ENCODE measurements at regions not wholly inside any gene's neighbourhood (a gene's known extent, or its start where the extent isn't known, plus 50 kb on each side); places are given as distances from the start of the nearest gene placed in this dataset.

DNA sequence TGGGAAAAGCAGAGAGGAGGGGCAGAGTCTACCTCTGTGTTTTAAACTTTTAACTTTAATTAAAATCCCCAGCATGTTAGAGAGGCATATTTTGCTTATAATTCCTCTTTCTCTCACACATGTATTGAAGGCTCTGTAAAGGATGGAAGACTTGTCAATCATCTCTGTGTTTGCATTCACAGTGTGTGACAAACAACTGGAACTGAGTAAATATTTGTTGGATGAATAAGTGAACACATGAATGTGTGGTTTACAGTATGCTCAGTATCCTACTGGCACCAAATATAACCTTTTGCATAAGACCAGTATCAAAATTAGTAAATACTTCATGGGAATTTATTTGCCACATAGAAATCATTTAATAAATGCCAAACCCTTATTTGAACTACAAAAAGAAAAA lies 829.0 kb downstream of the GRID1 start:
- Histone ChIP-seq H3K4me3 (no peak overlapping the region), H3K36me3 (replicated peaks in 1 of 2; ENCODE audit: insufficient read depth in 1 of 2, low read depth in 2 of 2) (no peaks in the 10 kb centered on the region), H3K4me1 (no peaks in the 10 kb centered on the region), H3K27ac (no peak overlapping the region), H3K9me3 (no peaks in the 10 kb centered on the region), H3K27me3 (no peaks in the 10 kb centered on the region)
- ATAC-seq, result no peak
- TF ChIP-seq, protein P1, sequence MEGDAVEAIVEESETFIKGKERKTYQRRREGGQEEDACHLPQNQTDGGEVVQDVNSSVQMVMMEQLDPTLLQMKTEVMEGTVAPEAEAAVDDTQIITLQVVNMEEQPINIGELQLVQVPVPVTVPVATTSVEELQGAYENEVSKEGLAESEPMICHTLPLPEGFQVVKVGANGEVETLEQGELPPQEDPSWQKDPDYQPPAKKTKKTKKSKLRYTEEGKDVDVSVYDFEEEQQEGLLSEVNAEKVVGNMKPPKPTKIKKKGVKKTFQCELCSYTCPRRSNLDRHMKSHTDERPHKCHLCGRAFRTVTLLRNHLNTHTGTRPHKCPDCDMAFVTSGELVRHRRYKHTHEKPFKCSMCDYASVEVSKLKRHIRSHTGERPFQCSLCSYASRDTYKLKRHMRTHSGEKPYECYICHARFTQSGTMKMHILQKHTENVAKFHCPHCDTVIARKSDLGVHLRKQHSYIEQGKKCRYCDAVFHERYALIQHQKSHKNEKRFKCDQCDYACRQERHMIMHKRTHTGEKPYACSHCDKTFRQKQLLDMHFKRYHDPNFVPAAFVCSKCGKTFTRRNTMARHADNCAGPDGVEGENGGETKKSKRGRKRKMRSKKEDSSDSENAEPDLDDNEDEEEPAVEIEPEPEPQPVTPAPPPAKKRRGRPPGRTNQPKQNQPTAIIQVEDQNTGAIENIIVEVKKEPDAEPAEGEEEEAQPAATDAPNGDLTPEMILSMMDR (IDR thresholded peaks at IDR 0.05), result no peak
- no peak for TF ChIP-seq POLR2A (IDR thresholded peaks at IDR 0.05)
- intact Hi-C loops (cut with DNase I), result no loop called here
- DNase-seq, result no peak

DNA sequence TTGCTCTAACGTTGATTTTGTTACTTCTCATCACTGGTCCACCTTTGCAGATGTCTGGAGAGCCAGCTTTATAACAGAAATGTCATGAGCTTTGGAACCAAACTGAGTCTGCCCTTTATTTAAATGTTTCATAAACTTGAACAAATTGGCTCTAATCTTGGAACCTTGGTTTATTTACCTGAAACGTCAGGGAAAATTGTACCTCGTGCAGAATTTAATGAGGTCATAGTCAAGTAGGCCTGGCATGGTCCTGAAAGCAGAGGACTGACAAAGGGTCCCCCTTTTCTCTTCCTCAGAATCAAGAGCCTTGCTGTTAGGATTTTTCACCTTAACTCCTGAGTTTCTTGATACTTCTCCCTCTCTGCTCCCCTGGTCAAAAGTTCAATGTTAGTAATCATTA lies 828.0 kb downstream of the GRID1 start:
- TF ChIP-seq, protein P1 (IDR thresholded peaks at IDR 0.05), result no peak
- TF ChIP-seq POLR2A (IDR thresholded peaks at IDR 0.05), result no peak
- intact Hi-C loops (cut with DNase I), result no loop called here
- H3K4me1 ChIP-seq, result no peaks in the 10 kb centered on the region
- no peaks in the 10 kb centered on the region for H3K9me3 ChIP-seq
- no peak for ATAC-seq
- no peak overlapping the region for H3K4me3 ChIP-seq
- no peaks in the 10 kb centered on the region for H3K27me3 ChIP-seq
- H3K27ac ChIP-seq, result no peak overlapping the region
- no peak for DNase-seq
- WGBS, 2 donors, result 31 to 32% methylated on average over 3 of the region's 3 CpGs
- no peaks in the 10 kb centered on the region for H3K36me3 ChIP-seq (replicated peaks in 1 of 2; ENCODE audit: insufficient read depth in 1 of 2, low read depth in 2 of 2)

DNA sequence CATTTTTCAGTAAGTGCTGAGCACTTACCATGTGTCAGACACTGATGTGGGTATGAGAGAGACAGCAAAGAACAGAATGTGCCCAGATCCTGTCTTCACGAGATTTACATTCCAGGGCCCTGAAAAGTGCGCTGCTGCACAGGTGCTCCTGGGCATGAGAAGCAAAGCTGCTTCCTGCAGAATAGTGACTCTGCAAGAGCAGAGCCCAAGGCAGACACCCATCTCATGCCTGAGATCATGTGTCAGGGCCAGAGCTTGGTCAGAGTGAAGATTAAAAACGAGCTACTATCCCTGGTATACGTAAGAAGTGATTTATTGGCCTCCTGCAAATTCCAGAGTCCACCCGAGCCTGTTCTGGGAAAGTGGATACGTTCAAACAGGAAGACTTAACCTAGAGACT lies 824.4 kb downstream of the GRID1 start:
- WGBS, 2 donors, result 42 to 43% methylated on average over 6 of the region's 6 CpGs
- ATAC-seq, result no peak
- no peaks in the 10 kb centered on the region for H3K4me1 ChIP-seq
- no peaks in the 10 kb centered on the region for H3K9me3 ChIP-seq
- no peaks in the 10 kb centered on the region for H3K27me3 ChIP-seq
- DNase-seq, result no peak
- intact Hi-C loops (cut with DNase I), result no loop called here
- no peak for TF ChIP-seq POLR2A (IDR thresholded peaks at IDR 0.05)
- TF ChIP-seq, protein P1 (IDR thresholded peaks at IDR 0.05), result no peak
- no peaks in the 10 kb centered on the region for H3K36me3 ChIP-seq (replicated peaks in 1 of 2; ENCODE audit: insufficient read depth in 1 of 2, low read depth in 2 of 2)
- no peak overlapping the region for H3K27ac ChIP-seq
- no peak overlapping the region for H3K4me3 ChIP-seq

DNA sequence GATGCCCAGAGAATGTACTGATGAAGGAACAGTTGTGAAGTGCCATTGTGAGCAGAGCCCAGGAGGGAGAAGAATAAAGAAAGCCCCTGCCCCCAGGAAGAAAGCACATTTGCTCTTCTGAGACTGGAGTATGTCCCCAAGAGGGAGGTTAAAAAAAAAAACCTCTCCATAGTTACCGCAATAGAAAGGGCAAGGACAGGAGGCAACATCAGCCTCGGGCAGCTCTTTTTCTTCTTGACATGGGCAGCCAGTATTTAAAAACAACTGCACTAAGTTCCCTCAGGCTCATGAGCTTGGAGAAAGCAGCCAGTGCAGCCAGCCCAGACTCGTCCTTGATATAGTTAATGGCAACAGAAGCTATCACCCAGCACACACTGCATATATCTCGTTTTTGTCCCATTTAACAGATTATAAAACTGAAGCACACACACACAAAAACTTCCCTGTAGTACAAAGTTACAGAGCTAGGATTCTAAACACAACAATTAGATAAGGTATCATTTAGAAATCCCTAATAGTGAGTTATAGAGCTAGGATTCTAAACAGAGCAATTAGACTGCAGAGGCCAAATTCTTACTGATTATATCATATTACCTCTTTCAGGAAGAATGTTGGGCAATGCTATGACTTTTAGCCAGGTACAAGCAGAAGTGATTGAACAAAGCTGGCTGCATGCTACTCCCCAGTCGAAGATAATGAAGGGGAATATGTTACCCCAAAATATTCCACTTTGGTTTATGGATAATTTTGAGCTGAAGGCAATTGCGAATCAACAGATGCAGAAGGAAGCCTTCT lies 823.5 kb downstream of the GRID1 start:
- H3K36me3 ChIP-seq (replicated peaks in 1 of 2; ENCODE audit: insufficient read depth in 1 of 2, low read depth in 2 of 2), result no peaks in the 10 kb centered on the region

More for the DNA sequence above, 823.5 kb downstream of the GRID1 start:
- 50 to 59% methylated on average over 6 of the region's 6 CpGs for WGBS, 2 donors
- TF ChIP-seq POLR2A (IDR thresholded peaks at IDR 0.05), result no peak
- TF ChIP-seq, protein P1 (IDR thresholded peaks at IDR 0.05), result no peak
- Histone ChIP-seq H3K4me3 (no peak overlapping the region), H3K27me3 (no peaks in the 10 kb centered on the region), H3K27ac (no peak overlapping the region), H3K9me3 (no peaks in the 10 kb centered on the region), H3K4me1 (no peaks in the 10 kb centered on the region)
- DNase-seq (no peak), ATAC-seq (no peak)
- intact Hi-C loops (cut with DNase I), result no loop called here
